Cardiac muscle cell (in vitro differentiated cells and primary cell): ENCODE measurements at regions not wholly inside any gene's neighbourhood (a gene's known extent, or its start where the extent isn't known, plus 50 kb on each side); places are given as distances from the start of the nearest gene placed in this dataset.

ENCODE experiments used
- DNase-seq, 2 donors: peaks; one replicate each; pipeline versions ENCODE4 v3.0.0 to v3.0.0-alpha.2; 2010 to 2017; ENCODE audit warnings: low read depth in 1 of 2, low spot score in 1 of 2
- H3K27ac ChIP-seq: fragments of 200-600 bp; sonication (generic); 2 replicates; pipeline ENCODE4 v1.5.1; 2016
- H3K27me3 ChIP-seq: fragments of 200-600 bp; sonication (generic); 2 replicates; pipeline ENCODE4 v1.6.0; 2016; ENCODE audit warnings: control low read depth
- H3K36me3 ChIP-seq: fragments of 200-600 bp; sonication (generic); 2 replicates; pipeline ENCODE4 v1.5.1; 2016; ENCODE audit warnings: control low read depth
- H3K4me1 ChIP-seq: fragments of 200-600 bp; sonication (generic); 2 replicates; pipeline ENCODE4 v1.8.1; 2017; ENCODE audit warnings: low read depth, mild to moderate bottlenecking, mixed run types
- H3K4me3 ChIP-seq: fragments of 200-600 bp; sonication (generic); 2 replicates; pipeline ENCODE4 v1.5.1; 2016; ENCODE audit warnings: mild to moderate bottlenecking
- H3K9me3 ChIP-seq: fragments of 200-600 bp; sonication (generic); 2 replicates; pipeline ENCODE4 v1.5.1; 2017; ENCODE audit warnings: low read depth, mild to moderate bottlenecking, control low read depth
- TF ChIP-seq, protein P1 (sequence below): IDR thresholded peaks from 2 replicates; pipeline ENCODE4 v1.5.1; 2012; ENCODE audit warnings: low read depth, mild to moderate bottlenecking, low read length

DNA sequence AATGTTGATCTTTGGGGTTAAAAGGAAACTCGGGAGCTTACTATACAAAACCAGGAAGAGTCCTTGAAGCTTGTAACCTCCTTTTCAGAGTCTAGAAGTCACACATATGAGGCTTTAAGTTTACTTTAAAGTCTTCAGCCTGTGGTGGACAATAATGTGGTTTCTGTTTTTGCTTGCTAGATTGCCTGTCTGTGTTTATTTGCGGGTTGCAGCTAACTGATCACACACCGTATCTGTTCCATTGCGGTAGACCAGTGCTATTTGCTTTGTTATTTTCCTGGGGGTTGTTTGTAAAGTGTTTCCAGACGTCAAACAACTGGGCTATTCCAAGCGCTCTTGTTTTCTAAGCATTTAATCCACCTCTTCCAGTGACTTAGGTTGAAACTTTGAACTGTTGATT is 143.0 kb upstream of the GYPA start:
- Histone ChIP-seq H3K27ac (no peak overlapping the region), H3K27me3 (no peaks in the 10 kb centered on the region), H3K9me3 (no peaks in the 10 kb centered on the region), H3K4me1 (no peaks in the 10 kb centered on the region), H3K4me3 (no peak overlapping the region), H3K36me3 (no peaks in the 10 kb centered on the region)
- DNase-seq = no peak
- TF ChIP-seq, protein P1, sequence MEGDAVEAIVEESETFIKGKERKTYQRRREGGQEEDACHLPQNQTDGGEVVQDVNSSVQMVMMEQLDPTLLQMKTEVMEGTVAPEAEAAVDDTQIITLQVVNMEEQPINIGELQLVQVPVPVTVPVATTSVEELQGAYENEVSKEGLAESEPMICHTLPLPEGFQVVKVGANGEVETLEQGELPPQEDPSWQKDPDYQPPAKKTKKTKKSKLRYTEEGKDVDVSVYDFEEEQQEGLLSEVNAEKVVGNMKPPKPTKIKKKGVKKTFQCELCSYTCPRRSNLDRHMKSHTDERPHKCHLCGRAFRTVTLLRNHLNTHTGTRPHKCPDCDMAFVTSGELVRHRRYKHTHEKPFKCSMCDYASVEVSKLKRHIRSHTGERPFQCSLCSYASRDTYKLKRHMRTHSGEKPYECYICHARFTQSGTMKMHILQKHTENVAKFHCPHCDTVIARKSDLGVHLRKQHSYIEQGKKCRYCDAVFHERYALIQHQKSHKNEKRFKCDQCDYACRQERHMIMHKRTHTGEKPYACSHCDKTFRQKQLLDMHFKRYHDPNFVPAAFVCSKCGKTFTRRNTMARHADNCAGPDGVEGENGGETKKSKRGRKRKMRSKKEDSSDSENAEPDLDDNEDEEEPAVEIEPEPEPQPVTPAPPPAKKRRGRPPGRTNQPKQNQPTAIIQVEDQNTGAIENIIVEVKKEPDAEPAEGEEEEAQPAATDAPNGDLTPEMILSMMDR = no peak

DNA sequence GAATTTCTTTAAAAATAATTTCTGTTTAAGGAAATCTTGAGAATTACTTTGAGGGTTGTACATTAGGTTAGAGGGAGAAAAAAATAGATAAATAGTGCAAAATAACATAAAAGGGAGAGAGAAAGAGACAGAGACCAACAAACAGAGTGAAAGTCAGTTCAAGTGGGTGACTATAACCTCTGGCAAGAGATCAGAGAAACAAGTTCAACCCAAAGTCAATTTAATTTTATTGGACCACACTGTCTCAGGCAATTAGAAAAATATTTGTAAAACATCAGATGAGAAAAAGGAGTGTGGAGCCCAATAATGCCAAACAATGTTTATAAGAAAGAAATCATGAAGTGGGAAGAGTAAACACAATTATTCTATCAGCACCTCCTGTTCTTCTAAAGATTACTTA is 143.5 kb upstream of the GYPA start:
- no peak overlapping the region for H3K4me3 ChIP-seq

DNA sequence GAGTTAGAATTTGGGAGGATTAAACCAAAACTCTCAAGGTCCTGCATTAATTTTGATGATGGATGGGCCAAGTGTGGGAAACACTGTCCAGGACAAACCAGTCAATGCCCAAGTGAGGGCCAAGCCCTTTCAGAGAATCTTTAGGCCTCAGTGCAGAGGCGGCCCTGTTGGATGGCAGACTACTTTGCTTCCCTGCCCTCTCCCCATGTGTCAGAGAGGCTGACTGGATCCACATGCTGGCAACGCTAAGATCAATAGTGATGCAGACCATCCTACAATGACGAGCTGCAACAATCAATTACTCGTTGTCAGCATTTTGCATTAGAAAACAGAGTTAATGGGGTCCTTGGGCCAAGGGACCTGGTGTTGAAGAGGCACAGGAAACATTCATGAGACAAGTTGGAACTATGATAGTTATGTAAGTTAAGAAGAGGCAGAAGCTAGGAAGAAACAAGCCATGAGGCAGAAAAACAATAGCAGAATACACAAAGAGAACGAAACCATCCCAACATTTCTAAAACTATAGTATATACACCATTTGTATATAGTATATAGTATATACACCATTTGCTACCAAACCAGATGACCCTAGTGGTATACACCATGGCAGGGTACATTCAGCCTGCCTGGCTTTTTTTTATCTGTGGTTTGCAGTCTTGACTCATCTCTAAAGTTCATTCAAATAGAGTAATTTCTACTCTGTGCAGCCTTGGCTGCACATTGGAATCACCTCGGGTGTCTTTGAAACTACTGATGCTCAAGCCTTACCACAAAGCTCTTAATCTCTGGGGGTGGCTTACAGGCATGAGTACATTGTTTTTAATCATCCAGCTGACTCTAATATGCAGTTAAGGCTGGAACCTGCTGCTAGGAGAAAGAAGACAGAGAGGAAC is 147.7 kb upstream of the GYPA start:
- DNase-seq = no peak
- H3K4me1 ChIP-seq = no peaks in the 10 kb centered on the region
- H3K27me3 ChIP-seq = no peaks in the 10 kb centered on the region
- TF ChIP-seq, protein P1 = no peak
- no peak overlapping the region for H3K27ac ChIP-seq
- no peaks in the 10 kb centered on the region for H3K36me3 ChIP-seq
- H3K4me3 ChIP-seq = no peak overlapping the region
- no peaks in the 10 kb centered on the region for H3K9me3 ChIP-seq

More for the DNA sequence above, 143.5 kb upstream of the GYPA start:
- Histone ChIP-seq H3K27me3 (no peaks in the 10 kb centered on the region), H3K36me3 (no peaks in the 10 kb centered on the region), H3K9me3 (no peaks in the 10 kb centered on the region), H3K4me1 (no peaks in the 10 kb centered on the region), H3K27ac (no peak overlapping the region)
- TF ChIP-seq, protein P1 = no peak
- no peak for DNase-seq

DNA sequence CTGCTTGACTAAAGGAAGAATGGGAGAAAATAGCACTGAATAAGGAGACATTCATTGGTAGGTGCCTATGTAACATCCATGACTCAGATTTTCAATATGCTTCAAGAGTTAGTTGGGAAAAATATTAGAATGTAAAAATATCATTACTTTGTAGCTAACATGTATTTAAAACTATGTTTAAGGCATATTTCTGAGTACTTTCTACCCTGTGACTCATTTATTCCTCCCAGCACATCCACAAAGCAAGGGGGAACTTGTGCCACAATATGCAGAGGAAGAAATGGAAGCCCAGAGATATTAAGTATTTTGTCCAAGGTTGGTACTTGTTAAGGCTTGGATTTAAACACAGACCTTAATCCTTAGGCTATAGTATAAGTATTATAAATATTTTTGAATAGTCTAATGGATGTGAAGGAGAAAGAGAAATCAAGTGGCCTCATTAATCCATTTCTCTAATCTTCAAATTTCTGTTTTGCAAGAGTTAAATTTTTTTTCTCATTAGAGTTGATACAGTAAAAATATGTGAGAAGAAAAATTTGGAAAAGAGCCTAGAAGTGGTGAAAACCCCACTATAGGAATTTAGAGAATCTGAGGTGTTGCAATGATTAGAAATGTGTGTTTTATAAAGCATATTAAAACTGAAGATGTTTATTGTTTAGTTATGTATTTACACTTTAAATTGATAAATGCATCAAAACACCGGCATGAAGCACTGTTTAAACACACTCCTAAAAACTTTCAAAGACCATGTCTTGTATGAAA is 149.3 kb upstream of the GYPA start:
- no peaks in the 10 kb centered on the region for H3K4me1 ChIP-seq
- no peak overlapping the region for H3K4me3 ChIP-seq
- H3K9me3 ChIP-seq = no peaks in the 10 kb centered on the region
- no peak overlapping the region for H3K27ac ChIP-seq
- H3K27me3 ChIP-seq = no peaks in the 10 kb centered on the region
- TF ChIP-seq, protein P1 = no peak
- H3K36me3 ChIP-seq = no peaks in the 10 kb centered on the region
- peak in 1 of 2 donors; percentile 53 for DNase-seq

DNA sequence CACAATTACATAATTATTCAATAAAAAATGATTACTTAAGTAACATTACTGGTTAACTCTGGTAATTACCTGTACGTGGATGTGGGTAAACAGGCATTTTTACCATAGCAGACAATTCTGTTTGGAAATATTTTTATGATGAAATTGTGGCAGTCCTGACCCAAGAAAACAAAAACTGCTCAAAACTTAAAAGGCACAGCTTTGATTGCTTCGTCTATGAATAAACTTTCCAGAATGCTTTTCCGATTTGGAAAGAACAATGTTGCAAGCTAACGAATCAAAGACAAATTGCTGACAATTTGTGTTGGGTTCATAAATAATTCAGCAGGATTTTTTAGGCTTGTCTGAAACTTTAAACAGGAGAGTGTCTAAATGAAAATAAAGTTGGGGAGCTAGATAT is 150.6 kb upstream of the GYPA start:
- Histone ChIP-seq H3K4me3 (no peak overlapping the region), H3K36me3 (no peaks in the 10 kb centered on the region), H3K27ac (no peak overlapping the region), H3K9me3 (no peaks in the 10 kb centered on the region), H3K27me3 (no peaks in the 10 kb centered on the region), H3K4me1 (no peaks in the 10 kb centered on the region)
- no peak for DNase-seq
- TF ChIP-seq, protein P1 = no peak
